Activated CD4-positive, CD25-positive, alpha-beta regulatory T cell treated with anti-CD3 and anti-CD28 coated beads, Interleukin-2, amount 50 U/mL, for 24 hours (primary cell): ENCODE measurements at regions not wholly inside any gene's neighbourhood (a gene's known extent, or its start where the extent isn't known, plus 50 kb on each side); places are given as distances from the start of the nearest gene placed in this dataset.
A peak's percentile ranks its signal among the peaks of the same experiment; 100 is the strongest.

Experiments used
- ATAC-seq, 2 donors: fragments of 150-1000 bp; cut with Tn5 transposase; one replicate each; pipeline ENCODE4 v1.10.0; 2021; ENCODE audit warnings: mild to moderate bottlenecking in 1 of 2, moderate library complexity in 1 of 2

- ATAC-seq = no peak
Observed at GRCh38 chr3:177541541-177541940, 344.3 kb upstream of the TBL1XR1 start.

- no peak for ATAC-seq
Observed at GRCh38 chr3:177545964-177546363, 348.7 kb upstream of the TBL1XR1 start.

- no peak for ATAC-seq
Observed at GRCh38 chr3:177547711-177548350, 350.5 kb upstream of the TBL1XR1 start.

- no peak for ATAC-seq
Observed at GRCh38 chr3:177550667-177551066, 353.4 kb upstream of the TBL1XR1 start.

- peak in 1 of 2 donors; percentile 35 for ATAC-seq
Observed at GRCh38 chr3:177551431-177551836, 354.2 kb upstream of the TBL1XR1 start.

- ATAC-seq = no peak
Observed at GRCh38 chr3:177552051-177552450, 354.8 kb upstream of the TBL1XR1 start.

GRCh38 chr3:177553012-177553411 lies 355.7 kb upstream of the TBL1XR1 start:
- no peak for ATAC-seq

GRCh38 chr3:177553579-177553978 lies 356.3 kb upstream of the TBL1XR1 start:
- no peak for ATAC-seq

- no peak for ATAC-seq
Observed at GRCh38 chr3:177554895-177555759, 357.8 kb upstream of the TBL1XR1 start.

- ATAC-seq = no peak
Observed at GRCh38 chr3:177557548-177557947, 360.3 kb upstream of the TBL1XR1 start.

GRCh38 chr3:177561365-177561764 lies 364.1 kb upstream of the TBL1XR1 start:
- no peak for ATAC-seq

GRCh38 chr3:177561769-177562392 lies 364.6 kb upstream of the TBL1XR1 start:
- ATAC-seq = no peak

GRCh38 chr3:177563243-177563780 lies 366.0 kb upstream of the TBL1XR1 start:
- ATAC-seq = no peak

GRCh38 chr3:177563792-177564191 lies 366.5 kb upstream of the TBL1XR1 start:
- ATAC-seq = no peak

- no peak for ATAC-seq
Observed at GRCh38 chr3:177565981-177566380, 368.7 kb upstream of the TBL1XR1 start.

GRCh38 chr3:177567833-177568232 lies 370.6 kb upstream of the TBL1XR1 start:
- ATAC-seq = no peak

- no peak for ATAC-seq
Observed at GRCh38 chr3:177569193-177569592, 371.9 kb upstream of the TBL1XR1 start.

- no peak for ATAC-seq
Observed at GRCh38 chr3:177569875-177570657, 372.8 kb upstream of the TBL1XR1 start.

GRCh38 chr3:177571271-177571943 lies 374.1 kb upstream of the TBL1XR1 start:
- ATAC-seq = no peak

GRCh38 chr3:177571944-177572315 lies 374.6 kb upstream of the TBL1XR1 start:
- no peak for ATAC-seq

GRCh38 chr3:177574222-177574856 lies 377.1 kb upstream of the TBL1XR1 start:
- ATAC-seq = no peak

GRCh38 chr3:177576746-177577145 lies 379.5 kb upstream of the TBL1XR1 start:
- no peak for ATAC-seq
